ENCODE measurements at regions not wholly inside any gene's neighbourhood (a gene's known extent, or its start where the extent isn't known, plus 50 kb on each side); places are given as distances from the start of the nearest gene placed in this dataset.

DNA sequence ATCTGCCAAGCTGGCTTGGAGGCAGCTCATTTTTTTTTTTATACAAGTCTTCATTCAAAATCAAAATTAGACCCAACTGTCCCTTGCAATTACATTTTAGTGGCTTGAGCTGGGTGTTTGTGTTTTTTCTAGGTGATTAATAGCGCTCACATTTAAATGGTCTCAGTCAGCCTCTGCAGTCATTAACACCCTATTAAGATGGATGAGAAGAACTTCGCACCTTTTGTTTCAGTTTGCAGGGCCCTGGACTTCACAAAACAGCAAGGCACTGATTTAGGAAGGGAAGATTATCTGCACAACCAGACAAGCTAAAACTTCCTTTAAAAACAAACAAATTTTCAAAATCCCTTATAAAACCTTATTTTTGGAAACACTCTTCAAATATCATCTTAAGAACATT lies 374.8 kb downstream of the EFNA5 start:
- TF ChIP-seq, protein P1, sequence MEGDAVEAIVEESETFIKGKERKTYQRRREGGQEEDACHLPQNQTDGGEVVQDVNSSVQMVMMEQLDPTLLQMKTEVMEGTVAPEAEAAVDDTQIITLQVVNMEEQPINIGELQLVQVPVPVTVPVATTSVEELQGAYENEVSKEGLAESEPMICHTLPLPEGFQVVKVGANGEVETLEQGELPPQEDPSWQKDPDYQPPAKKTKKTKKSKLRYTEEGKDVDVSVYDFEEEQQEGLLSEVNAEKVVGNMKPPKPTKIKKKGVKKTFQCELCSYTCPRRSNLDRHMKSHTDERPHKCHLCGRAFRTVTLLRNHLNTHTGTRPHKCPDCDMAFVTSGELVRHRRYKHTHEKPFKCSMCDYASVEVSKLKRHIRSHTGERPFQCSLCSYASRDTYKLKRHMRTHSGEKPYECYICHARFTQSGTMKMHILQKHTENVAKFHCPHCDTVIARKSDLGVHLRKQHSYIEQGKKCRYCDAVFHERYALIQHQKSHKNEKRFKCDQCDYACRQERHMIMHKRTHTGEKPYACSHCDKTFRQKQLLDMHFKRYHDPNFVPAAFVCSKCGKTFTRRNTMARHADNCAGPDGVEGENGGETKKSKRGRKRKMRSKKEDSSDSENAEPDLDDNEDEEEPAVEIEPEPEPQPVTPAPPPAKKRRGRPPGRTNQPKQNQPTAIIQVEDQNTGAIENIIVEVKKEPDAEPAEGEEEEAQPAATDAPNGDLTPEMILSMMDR (conservative IDR thresholded peaks at IDR 0.05; ENCODE audit: low read depth, low read length), result no peak
- no peak for DNase-seq (ENCODE audit: low read depth)
- no peak overlapping the region for H3K4me3 ChIP-seq (ENCODE audit: low read depth, low read length)

DNA sequence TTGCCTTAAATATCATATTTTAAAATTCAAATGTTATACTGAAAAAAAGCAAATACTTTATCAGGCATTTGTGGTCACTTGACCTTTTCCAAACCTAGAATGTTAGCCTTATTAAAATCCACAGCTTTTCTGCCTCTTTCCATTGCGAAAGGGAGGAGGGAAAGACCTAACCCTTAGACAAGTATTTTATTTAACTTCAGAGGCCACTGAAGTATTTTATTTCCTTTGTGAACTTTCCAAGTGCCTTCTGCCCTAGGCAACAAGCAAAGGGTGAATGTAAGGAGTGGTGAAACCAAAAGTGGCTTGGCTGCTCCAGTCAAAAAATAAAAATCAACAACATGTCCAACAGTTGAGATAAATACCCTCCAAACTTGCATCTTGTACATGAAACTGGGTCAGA lies 376.1 kb downstream of the EFNA5 start:
- TF ChIP-seq, protein P1 (conservative IDR thresholded peaks at IDR 0.05; ENCODE audit: low read depth, low read length), result no peak
- no peak for DNase-seq (ENCODE audit: low read depth)
- no peak overlapping the region for H3K4me3 ChIP-seq (ENCODE audit: low read depth, low read length)

DNA sequence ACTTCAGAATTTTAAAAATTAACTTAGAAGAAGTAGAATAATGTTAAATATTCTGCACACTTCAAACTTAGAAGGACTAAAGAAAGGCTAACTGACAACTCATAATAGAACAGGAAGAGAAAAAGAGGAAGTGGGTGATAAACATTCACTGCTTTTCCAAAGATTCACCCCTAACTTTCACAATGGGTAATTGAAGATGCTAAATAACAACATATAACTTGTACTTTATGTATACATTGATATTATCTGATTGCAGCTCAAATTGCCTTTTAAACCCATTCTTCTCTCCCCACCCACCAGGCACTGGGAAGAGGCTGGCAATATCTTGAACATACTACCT lies 376.6 kb downstream of the EFNA5 start:
- TF ChIP-seq, protein P1 (conservative IDR thresholded peaks at IDR 0.05; ENCODE audit: low read depth, low read length), result no peak
- no peak for DNase-seq (ENCODE audit: low read depth)
- H3K4me3 ChIP-seq (ENCODE audit: low read depth, low read length), result no peak overlapping the region

DNA sequence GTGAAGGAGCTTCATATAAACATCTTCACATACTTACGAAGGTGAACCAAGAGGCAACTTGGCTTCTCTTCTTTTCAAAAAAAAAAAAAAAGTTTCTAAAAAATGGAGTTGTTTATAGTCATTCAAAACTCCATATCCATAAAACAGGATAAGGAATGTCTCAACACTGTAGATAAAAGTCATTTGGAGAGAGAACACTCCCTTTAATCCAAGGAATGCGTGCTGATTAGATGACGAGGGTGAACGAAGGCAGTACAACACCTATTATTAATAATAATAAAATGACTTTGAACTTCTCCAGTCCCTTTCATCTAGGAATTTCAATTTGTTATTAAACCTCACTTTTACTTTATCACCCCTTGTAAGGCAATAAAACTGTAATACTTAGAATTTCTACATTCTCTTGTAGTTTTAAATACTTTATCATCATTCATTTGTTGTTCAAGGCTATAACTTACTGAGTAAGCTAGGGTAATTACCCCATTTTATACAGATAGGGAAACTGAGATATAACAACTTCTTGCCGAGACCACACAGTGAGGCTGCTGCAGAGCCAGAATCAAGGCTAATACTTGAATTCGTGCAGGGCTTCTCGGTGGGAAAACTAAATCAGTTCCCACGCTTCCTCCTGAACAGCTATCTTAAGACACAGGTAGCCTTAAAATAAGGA lies 377.1 kb downstream of the EFNA5 start:
- H3K4me3 ChIP-seq (ENCODE audit: low read depth, low read length), result no peak overlapping the region
- no peak for DNase-seq (ENCODE audit: low read depth)
- TF ChIP-seq, protein P1 (conservative IDR thresholded peaks at IDR 0.05; ENCODE audit: low read depth, low read length), result no peak

DNA sequence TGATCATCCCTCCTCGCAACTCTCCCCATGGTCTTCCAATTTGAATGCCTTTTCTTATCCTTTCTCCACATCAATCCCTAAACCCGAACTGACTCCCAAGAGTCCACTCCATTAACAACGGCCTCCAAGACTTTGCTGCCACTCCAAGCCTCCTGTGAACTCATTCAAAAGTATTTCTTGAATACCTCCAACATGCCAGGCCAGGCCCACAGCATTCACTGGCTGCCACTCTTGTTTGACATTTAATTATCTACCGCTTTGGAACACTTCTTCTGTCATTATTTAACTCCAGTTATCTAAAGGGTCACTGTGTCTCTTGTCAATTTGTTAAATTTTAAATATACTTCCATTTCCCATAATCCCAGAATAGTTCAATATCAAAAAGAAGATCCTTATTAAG lies 378.9 kb downstream of the EFNA5 start:
- no peak for DNase-seq (ENCODE audit: low read depth)
- TF ChIP-seq, protein P1 (conservative IDR thresholded peaks at IDR 0.05; ENCODE audit: low read depth, low read length), result no peak
- no peak overlapping the region for H3K4me3 ChIP-seq (ENCODE audit: low read depth, low read length)

DNA sequence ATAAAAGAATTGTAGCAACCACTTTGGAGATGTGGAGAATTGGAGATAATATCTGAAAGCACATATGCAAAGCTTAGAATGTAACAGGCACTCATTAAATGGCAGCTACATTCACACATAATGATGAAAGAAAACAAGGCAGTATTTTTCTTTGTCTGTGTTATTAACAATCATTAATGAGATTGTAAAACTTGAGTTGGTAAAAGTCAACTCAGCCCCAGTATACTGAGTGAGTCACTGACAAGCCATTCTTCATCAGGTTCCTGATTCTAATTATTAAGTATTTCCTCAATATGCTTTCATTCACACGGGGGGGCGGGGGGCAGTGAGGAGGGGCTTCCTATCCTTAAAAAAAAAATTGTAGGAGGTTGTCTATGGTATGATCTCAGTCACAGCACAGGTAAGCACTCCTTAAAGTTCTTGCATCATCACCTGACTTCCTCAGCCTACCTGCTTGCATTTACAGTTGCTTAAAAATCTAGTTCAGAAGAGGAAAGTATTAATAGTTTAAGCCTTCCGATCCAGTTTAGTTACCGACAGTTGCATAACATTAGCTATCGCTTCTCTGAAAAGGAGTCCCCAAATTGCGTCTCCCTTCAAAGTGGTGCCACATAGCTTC lies 379.8 kb downstream of the EFNA5 start:
- DNase-seq (ENCODE audit: low read depth), result no peak
- TF ChIP-seq, protein P1 (conservative IDR thresholded peaks at IDR 0.05; ENCODE audit: low read depth, low read length), result no peak
- no peak overlapping the region for H3K4me3 ChIP-seq (ENCODE audit: low read depth, low read length)

All from choroid plexus epithelial cell (primary cell).